Psoas muscle (tissue), 7 donors: ENCODE measurements at regions not wholly inside any gene's neighbourhood (a gene's known extent, or its start where the extent isn't known, plus 50 kb on each side); places are given as distances from the start of the nearest gene placed in this dataset.
"Not testable (repeated sequence)": the region's sequence is repeated elsewhere in the genome, so short reads cannot be mapped to it uniquely, and the experiment has no call there.

Experiments
- ATAC-seq, 4 donors: fragments of 200-7000 bp; cut with Tn5 transposase; one replicate each; pipeline ENCODE4 v1.9.1; 2020; ENCODE audit warnings: moderate library complexity in 3 of 4, mild to moderate bottlenecking in 2 of 4
- DNase-seq, 2 donors: peaks; one replicate each; pipeline ENCODE4 v3.0.0-alpha.2; 2020
- H3K27ac ChIP-seq: fragments of 200-600 bp; one replicate; pipeline ENCODE4 v1.8.0; 2022
- H3K27me3 ChIP-seq, 3 donors: fragments of 200-600 bp in 1 of 3; one replicate each; pipeline versions ENCODE4 v1.6.1 to v1.8.0; 2013 to 2022; ENCODE audit warnings: low read length in 2 of 3, mild to moderate bottlenecking in 2 of 3, moderate library complexity in 1 of 3; ENCODE audit not compliant: insufficient read depth in 3 of 3
- H3K36me3 ChIP-seq, 2 donors: fragments of 200-600 bp in 1 of 2; one replicate each; pipeline versions ENCODE4 v1.6.1 to v1.8.0; 2013 to 2022; ENCODE audit warnings: low read depth in 1 of 2, mild to moderate bottlenecking in 1 of 2, moderate library complexity in 1 of 2; ENCODE audit not compliant: insufficient read depth in 1 of 2
- H3K4me1 ChIP-seq: fragments of 200-600 bp; one replicate; pipeline ENCODE4 v1.8.0; 2022
- H3K4me3 ChIP-seq: fragments of 200-600 bp; one replicate; pipeline ENCODE4 v1.8.0; 2022; ENCODE audit warnings: mild to moderate bottlenecking
- H3K9me3 ChIP-seq: fragments of 200-600 bp; one replicate; pipeline ENCODE4 v1.8.0; 2022
- CTCF ChIP-seq: fragments of 200-600 bp; IDR thresholded peaks from one replicate; pipeline ENCODE4 v1.8.0; 2022; ENCODE audit warnings: antibody characterized with exemption
- WGBS, 3 donors: extraction: QIAGEN DNeasy Blood & Tissue Kit; methylation state at CpG; one replicate each; pipeline versions ENCODE4 v1.1.6 to v1.1.7; 2013; 5-methylcytosine and 5-hydroxymethylcytosine counted together
- intact Hi-C, 2 donors: fragments of 100-400 bp; cut with DNase I; formaldehyde crosslinking; loops; one replicate each; pipeline versions ENCODE4 v1.11.0 to v1.14.2; 2022
- donor health status: healthy with polysubstance abuse.
- donor health status: DM: no; HTN: no; CAD: no; lungs with moderate emphysema.
- donor health status: Bipolar disorder and iron deficiency.
- donor health status: healthy.
- donor health status: DM: yes; HTN: yes; CAD: no.
- donor health status: DM: no; HTN: no; CAD: no.
- donor health status: DM: yes; HTN: yes; CAD: no.

GRCh38 chr14:23735394-23735793, 99.2 kb downstream of the DHRS2 start:
- no peak overlapping the region for H3K4me3 ChIP-seq
- TF ChIP-seq CTCF, result no peak
- no peak overlapping the region for H3K27ac ChIP-seq
- peaks cover 8% of the 10 kb centered on the region for H3K9me3 ChIP-seq
- ATAC-seq, result no peak
- DNase-seq, result no peak
- no peaks in the 10 kb centered on the region for H3K36me3 ChIP-seq
- H3K27me3 ChIP-seq, result no peaks in the 10 kb centered on the region
- intact Hi-C loops, result no loop called here
- no peaks in the 10 kb centered on the region for H3K4me1 ChIP-seq

GRCh38 chr14:23744368-23744767, 108.2 kb downstream of the DHRS2 start:
- intact Hi-C loops, H3K9me3 ChIP-seq, ATAC-seq, DNase-seq, H3K4me3 ChIP-seq, H3K27ac ChIP-seq, H3K36me3 ChIP-seq, H3K4me1 ChIP-seq, H3K27me3 ChIP-seq: not testable (repeated sequence)
- 49 to 57% (median 55%) methylated on average over 6 of the region's 6 CpGs for WGBS, 3 donors

- Histone ChIP-seq H3K4me3 (no peak overlapping the region), H3K27me3 (no peaks in the 10 kb centered on the region), H3K27ac (no peak overlapping the region), H3K9me3 (no peaks in the 10 kb centered on the region), H3K36me3 (no peaks in the 10 kb centered on the region), H3K4me1 (no peaks in the 10 kb centered on the region)
- TF ChIP-seq CTCF, result no peak
- ATAC-seq (no peak), DNase-seq (no peak)
- WGBS, 3 donors, result 43 to 57% (median 49%) methylated on average over 4 of the region's 4 CpGs
- intact Hi-C loops, result no loop called here
These were observed 114.2 kb downstream of the DHRS2 start for GRCh38 chr14:23750357-23750756.

- Histone ChIP-seq H3K4me1 (no peaks in the 10 kb centered on the region), H3K27me3 (no peaks in the 10 kb centered on the region), H3K4me3 (no peak overlapping the region), H3K27ac (no peak overlapping the region), H3K36me3 (no peaks in the 10 kb centered on the region), H3K9me3 (no peaks in the 10 kb centered on the region)
- WGBS, 3 donors, result 44 to 62% (median 57%) methylated on average over 2 of the region's 2 CpGs
- intact Hi-C loops, result no loop called here
- no peak for TF ChIP-seq CTCF
- ATAC-seq (no peak), DNase-seq (no peak)
These were observed 115.5 kb downstream of the DHRS2 start for GRCh38 chr14:23751616-23752015.

GRCh38 chr14:23763394-23763793, 127.2 kb downstream of the DHRS2 start:
- H3K27ac ChIP-seq, result no peak overlapping the region
- ATAC-seq (no peak), DNase-seq (no peak)
- H3K9me3 ChIP-seq, result no peaks in the 10 kb centered on the region
- H3K4me3 ChIP-seq, result no peak overlapping the region
- TF ChIP-seq CTCF, result no peak
- H3K36me3 ChIP-seq, result no peaks in the 10 kb centered on the region
- intact Hi-C loops, result no loop called here
- peaks cover 0 to 3% (median 0%) of the 10 kb centered on the region in 3 donors for H3K27me3 ChIP-seq
- H3K4me1 ChIP-seq, result no peaks in the 10 kb centered on the region
- WGBS, 3 donors, result 83 to 93% (median 86%) methylated on average over 1 of the region's 1 CpG
